ENCODE measurements at regions not wholly inside any gene's neighbourhood (a gene's known extent, or its start where the extent isn't known, plus 50 kb on each side); places are given as distances from the start of the nearest gene placed in this dataset.

DNA sequence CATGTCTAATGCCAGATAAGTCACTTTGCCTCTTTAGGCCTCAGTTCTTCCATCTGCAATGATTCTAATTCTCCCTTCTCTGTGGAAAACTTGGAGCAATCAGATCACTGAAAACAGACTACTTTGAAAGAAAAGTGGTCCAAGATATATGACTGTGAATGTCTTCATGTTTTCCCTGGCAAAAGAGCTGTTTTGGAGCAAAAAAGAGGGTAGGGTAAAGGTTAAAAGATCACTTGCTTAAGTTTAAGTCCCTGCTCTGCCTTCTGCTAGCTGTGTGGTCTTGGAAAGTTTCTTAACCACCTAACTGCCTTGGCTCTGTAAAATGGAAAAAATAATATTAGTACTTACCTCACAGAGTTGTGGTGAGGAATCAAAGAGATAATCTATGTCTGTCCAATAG is 140.3 kb upstream of the PAK3 start:
- BruUV-seq (replicated peaks) = no TSS peak
- Histone ChIP-seq H3K27ac (ENCODE audit: low read length) (no peak overlapping the region), H3K27me3 (ENCODE audit: control insufficient read depth, insufficient read depth, low read length) (no peaks in the 10 kb centered on the region), H3K9me3 (ENCODE audit: control insufficient read depth, insufficient read depth, low read depth, low read length) (no peaks in the 10 kb centered on the region), H3K36me3 (ENCODE audit: control insufficient read depth, insufficient read depth, low read length) (no peaks in the 10 kb centered on the region), H3K4me1 (ENCODE audit: control insufficient read depth, insufficient read depth, low read length) (no peaks in the 10 kb centered on the region), H3K4me3 (ENCODE audit: low read depth in 2 of 2, low read length in 2 of 2) (no peak overlapping the region)
- ChIA-PET POLR2A (no interaction called here), CTCF (no interaction called here)
- ATAC-seq (no peak), DNase-seq (ENCODE audit: low read depth, low spot score) (no peak)
- intact Hi-C loops (cut with micrococcal nuclease; ENCODE audit: unreplicated experiment) (no loop called here), in situ Hi-C loops (cut with HindIII; ENCODE audit: low pct_unique_long_range_greater_than_20kb, low sequenced_read_pairs) (no loop called here)
- TF ChIP-seq SIN3A (IDR thresholded peaks at IDR 0.05; ENCODE audit: borderline replicate concordance, insufficient read depth, low read depth, low read length) = no peak

DNA sequence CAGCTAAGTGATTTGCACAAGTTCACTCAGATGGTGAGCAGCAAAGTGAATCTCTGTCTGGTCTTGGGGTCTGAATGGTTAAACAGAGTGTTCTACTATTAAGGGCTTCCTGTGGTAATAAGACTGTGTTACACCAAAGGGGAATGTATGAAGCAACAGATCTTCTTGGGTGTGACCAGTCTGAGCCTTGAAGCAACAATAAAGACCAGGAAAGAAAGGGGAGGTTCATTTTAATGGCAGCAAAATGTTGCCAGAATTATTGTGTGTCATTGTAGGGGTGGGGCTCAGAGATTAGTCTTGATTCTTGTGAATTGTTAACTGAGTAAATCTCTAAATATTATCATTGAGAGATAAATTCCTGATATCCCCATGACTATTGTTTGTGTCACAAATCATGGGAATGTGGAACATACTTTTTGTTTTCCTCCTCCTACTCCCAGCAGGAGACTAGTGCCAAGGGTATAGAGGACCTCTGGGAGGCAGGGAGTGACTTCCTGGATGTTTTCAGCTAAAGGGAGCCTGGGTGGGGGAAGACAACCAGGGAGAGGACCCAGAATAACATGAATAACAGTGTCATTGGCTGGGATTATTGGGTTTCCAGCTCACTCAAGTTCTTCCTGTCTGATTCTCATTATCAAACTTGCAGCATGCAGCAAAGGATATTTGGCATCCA is 141.4 kb upstream of the PAK3 start:
- intact Hi-C loops (cut with micrococcal nuclease; ENCODE audit: unreplicated experiment) (no loop called here), in situ Hi-C loops (cut with HindIII; ENCODE audit: low pct_unique_long_range_greater_than_20kb, low sequenced_read_pairs) (no loop called here)
- POLR2A ChIA-PET = no interaction called here
- ATAC-seq = no peak
- H3K4me1 ChIP-seq (ENCODE audit: control insufficient read depth, insufficient read depth, low read length) = no peaks in the 10 kb centered on the region
- BruUV-seq (replicated peaks) = no TSS peak
- H3K27me3 ChIP-seq (ENCODE audit: control insufficient read depth, insufficient read depth, low read length) = no peaks in the 10 kb centered on the region
- H3K4me3 ChIP-seq (ENCODE audit: low read depth in 2 of 2, low read length in 2 of 2) = no peak overlapping the region
- TF ChIP-seq, protein P1, sequence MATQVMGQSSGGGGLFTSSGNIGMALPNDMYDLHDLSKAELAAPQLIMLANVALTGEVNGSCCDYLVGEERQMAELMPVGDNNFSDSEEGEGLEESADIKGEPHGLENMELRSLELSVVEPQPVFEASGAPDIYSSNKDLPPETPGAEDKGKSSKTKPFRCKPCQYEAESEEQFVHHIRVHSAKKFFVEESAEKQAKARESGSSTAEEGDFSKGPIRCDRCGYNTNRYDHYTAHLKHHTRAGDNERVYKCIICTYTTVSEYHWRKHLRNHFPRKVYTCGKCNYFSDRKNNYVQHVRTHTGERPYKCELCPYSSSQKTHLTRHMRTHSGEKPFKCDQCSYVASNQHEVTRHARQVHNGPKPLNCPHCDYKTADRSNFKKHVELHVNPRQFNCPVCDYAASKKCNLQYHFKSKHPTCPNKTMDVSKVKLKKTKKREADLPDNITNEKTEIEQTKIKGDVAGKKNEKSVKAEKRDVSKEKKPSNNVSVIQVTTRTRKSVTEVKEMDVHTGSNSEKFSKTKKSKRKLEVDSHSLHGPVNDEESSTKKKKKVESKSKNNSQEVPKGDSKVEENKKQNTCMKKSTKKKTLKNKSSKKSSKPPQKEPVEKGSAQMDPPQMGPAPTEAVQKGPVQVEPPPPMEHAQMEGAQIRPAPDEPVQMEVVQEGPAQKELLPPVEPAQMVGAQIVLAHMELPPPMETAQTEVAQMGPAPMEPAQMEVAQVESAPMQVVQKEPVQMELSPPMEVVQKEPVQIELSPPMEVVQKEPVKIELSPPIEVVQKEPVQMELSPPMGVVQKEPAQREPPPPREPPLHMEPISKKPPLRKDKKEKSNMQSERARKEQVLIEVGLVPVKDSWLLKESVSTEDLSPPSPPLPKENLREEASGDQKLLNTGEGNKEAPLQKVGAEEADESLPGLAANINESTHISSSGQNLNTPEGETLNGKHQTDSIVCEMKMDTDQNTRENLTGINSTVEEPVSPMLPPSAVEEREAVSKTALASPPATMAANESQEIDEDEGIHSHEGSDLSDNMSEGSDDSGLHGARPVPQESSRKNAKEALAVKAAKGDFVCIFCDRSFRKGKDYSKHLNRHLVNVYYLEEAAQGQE (IDR thresholded peaks at IDR 0.05; ENCODE audit: insufficient read depth in 1 of 2, low read depth in 2 of 2, low read length in 1 of 2) = no peak
- CTCF ChIA-PET = no interaction called here
- DNase-seq (ENCODE audit: low read depth, low spot score) = no peak
- H3K36me3 ChIP-seq (ENCODE audit: control insufficient read depth, insufficient read depth, low read length) = no peaks in the 10 kb centered on the region
- no peak overlapping the region for H3K27ac ChIP-seq (ENCODE audit: low read length)
- no peaks in the 10 kb centered on the region for H3K9me3 ChIP-seq (ENCODE audit: control insufficient read depth, insufficient read depth, low read depth, low read length)

DNA sequence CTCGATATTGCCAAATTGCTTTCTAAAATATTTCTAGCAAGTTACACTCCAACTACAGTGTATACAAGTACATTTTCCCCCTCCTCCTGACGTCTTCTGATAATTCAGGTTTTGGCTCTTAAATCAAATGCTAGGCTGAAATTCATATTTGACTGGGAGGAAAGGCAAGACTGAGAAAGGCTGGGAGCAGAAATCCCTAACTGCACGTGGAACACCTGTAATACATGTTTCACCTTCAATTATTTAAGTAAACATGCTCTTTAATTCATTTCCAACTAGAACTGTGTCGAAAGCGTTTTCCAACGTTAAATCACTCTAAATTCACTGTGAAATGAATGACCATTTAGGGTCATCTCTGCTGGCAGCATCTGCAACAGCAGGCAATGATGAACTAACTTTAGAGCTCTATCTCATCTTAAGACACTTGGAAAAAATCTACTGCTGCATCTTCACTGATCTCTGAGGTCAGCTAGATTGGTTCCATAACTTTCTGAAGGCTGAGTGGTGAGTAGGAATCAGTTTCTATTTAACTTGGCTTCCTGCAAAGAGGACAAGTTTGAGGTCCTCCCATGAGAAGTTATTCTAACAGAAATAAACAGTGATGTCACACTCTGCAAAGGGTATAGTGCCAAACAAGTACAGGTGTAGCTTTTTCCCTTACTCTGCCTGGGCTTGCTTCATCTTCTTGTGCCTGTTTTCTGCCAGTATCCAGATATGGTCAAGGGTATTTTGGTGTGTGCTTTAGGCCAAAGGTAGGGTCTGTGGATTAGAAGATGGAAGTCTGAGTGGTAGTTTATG is 144.3 kb upstream of the PAK3 start:
- no peak for TF ChIP-seq POLR2AphosphoS5 (IDR thresholded peaks at IDR 0.05; ENCODE audit: low read depth, low read length)
- no peak for TF ChIP-seq TCF7L2 (IDR thresholded peaks at IDR 0.05; ENCODE audit: low read depth, low read length)
- no peak for TF ChIP-seq SIN3A (IDR thresholded peaks at IDR 0.05; ENCODE audit: borderline replicate concordance, insufficient read depth, low read depth, low read length)
- TF ChIP-seq, protein P1 (IDR thresholded peaks at IDR 0.05; ENCODE audit: insufficient read depth in 1 of 2, low read depth in 2 of 2, low read length in 1 of 2) = no peak
- TF ChIP-seq, protein P2, sequence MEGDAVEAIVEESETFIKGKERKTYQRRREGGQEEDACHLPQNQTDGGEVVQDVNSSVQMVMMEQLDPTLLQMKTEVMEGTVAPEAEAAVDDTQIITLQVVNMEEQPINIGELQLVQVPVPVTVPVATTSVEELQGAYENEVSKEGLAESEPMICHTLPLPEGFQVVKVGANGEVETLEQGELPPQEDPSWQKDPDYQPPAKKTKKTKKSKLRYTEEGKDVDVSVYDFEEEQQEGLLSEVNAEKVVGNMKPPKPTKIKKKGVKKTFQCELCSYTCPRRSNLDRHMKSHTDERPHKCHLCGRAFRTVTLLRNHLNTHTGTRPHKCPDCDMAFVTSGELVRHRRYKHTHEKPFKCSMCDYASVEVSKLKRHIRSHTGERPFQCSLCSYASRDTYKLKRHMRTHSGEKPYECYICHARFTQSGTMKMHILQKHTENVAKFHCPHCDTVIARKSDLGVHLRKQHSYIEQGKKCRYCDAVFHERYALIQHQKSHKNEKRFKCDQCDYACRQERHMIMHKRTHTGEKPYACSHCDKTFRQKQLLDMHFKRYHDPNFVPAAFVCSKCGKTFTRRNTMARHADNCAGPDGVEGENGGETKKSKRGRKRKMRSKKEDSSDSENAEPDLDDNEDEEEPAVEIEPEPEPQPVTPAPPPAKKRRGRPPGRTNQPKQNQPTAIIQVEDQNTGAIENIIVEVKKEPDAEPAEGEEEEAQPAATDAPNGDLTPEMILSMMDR (IDR thresholded peaks at IDR 0.05) = no peak
- ATAC-seq = no peak
- no peaks in the 10 kb centered on the region for H3K36me3 ChIP-seq (ENCODE audit: control insufficient read depth, insufficient read depth, low read length)
- no peak overlapping the region for H3K4me3 ChIP-seq (ENCODE audit: low read depth in 2 of 2, low read length in 2 of 2)
- no peak for DNase-seq (ENCODE audit: low read depth, low spot score)
- intact Hi-C loops (cut with micrococcal nuclease; ENCODE audit: unreplicated experiment) = no loop called here
- in situ Hi-C loops (cut with HindIII; ENCODE audit: low pct_unique_long_range_greater_than_20kb, low sequenced_read_pairs) = no loop called here
- BruUV-seq (replicated peaks) = no TSS peak
- H3K27me3 ChIP-seq (ENCODE audit: control insufficient read depth, insufficient read depth, low read length) = no peaks in the 10 kb centered on the region
- H3K27ac ChIP-seq (ENCODE audit: low read length) = no peak overlapping the region
- CTCF ChIA-PET = no interaction called here
- H3K4me1 ChIP-seq (ENCODE audit: control insufficient read depth, insufficient read depth, low read length) = no peaks in the 10 kb centered on the region
- POLR2A ChIA-PET = no interaction called here
- no peaks in the 10 kb centered on the region for H3K9me3 ChIP-seq (ENCODE audit: control insufficient read depth, insufficient read depth, low read depth, low read length)

Measured in Panc1 (cell line).